HG03060 (cell line): ENCODE measurements at regions not wholly inside any gene's neighbourhood (a gene's known extent, or its start where the extent isn't known, plus 50 kb on each side); places are given as distances from the start of the nearest gene placed in this dataset.

Source experiments
- ATAC-seq: cut with Tn5 transposase; IDR thresholded peaks from one replicate; pipeline ENCODE4 v1.9.1; 2021; ENCODE audit warnings: low read depth, moderate number of reproducible peaks; ENCODE audit not compliant: unreplicated experiment

DNA sequence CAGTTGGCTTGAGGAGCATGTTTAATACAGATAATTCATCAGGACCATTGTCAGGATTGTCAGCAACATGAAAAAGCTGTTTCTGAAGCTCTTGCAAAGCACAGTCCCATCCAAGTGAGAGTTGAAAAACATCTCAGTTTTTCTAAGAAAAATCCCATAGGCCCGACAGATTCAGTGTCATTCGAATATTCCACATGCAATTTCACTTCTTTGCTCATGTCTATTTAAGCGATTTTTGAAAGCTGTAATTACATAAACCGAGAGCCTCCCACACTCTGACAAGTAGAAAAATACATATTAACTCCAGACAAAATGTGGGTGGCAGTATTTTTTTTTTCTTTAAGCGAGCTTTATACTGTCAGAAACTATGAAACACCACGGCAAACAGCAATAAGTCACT, 134.7 kb upstream of the GALNT5 start:
- ATAC-seq: no peak

DNA sequence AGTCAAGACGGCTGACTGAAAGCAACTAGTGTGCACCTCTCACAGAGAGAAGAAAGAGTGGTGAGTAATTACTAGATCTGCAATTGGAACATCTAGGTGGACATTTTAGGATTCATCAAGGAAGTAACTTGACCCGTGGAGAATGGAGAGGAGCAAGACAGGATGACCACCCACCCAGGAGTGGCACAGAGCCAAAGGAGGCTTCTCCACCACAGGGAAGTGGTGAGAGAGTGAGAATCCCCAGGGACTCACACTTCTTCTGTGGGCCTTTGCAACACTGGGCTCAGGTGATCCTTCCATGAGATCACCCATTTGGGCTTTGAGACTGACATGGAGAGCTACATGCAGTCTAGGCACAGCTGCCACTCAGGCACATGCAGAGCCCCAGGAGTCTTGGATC, 132.8 kb upstream of the GALNT5 start:
- ATAC-seq: no peak

DNA sequence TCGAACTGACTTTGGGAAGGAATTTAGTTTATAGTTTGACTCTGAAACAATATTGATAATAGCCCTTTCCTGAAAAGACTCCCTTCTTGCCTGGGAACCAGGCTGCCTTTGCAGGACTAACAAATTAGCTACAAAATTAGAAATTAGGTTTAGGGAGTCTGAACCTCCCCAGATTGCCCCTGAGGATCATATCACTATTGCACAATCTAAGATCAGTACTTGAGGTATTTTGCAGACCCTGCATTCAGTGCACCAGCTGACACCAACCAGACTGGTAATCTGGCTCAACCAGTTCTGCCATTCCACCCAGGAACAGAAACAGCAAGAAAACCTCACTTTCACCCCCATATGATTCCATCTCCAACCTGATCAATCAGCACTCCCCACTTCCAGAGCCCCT, 131.8 kb upstream of the GALNT5 start:
- ATAC-seq: no peak

DNA sequence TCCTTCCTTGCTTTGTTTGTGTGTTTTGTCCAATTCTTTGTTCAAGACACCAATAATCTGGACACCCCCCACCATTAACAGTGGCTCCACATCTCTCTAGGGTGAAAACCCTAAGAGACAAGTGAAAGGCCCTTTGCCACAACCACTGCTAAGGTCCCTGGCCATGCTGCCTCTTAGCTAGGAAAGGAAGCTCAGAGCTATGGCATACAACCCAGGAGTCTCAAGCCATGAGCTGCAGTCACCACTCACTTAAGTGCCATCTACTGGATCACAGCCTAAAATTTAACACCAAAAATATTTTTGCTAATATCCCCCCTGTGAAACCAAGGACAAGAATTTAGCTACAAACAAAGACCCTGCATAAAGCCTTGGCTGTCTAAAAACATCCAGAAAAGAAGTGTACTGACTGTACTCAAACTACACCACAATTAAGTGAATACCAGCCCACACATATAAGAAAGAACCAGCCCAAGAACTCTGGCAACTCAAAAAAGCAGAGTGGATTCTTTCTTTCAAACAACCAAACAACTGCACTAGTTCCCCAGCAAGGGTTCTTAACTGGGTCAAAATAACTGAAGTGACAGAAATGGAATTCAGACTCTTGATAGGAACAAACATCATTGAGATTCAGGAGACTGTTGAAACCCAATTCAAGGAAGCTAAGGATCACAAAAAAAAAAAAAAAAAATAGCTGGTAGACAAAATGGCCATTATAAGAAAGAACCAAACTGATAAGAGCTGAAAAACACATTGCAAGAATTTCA, 130.1 kb upstream of the GALNT5 start:
- no peak for ATAC-seq

DNA sequence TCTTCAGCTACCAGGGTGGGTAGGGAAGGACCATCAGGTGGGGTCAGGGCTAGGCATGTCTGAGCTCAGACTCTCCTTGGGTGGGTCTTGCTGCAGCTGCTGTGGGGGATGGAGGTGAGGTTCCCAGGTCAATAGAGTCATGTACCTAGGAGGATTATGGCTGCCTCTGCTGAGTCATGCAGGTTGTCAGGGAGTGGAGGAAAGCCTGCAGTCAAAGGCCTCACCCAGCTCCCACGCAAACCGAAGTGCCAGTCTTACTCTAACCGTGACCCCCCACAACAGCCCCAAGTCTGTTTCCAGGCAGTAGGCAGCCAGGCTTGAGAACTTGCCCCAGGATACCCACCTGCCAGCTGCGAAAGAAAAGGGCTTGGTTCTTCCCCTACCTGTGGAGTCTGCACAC, 113.6 kb upstream of the GALNT5 start:
- ATAC-seq: no peak

DNA sequence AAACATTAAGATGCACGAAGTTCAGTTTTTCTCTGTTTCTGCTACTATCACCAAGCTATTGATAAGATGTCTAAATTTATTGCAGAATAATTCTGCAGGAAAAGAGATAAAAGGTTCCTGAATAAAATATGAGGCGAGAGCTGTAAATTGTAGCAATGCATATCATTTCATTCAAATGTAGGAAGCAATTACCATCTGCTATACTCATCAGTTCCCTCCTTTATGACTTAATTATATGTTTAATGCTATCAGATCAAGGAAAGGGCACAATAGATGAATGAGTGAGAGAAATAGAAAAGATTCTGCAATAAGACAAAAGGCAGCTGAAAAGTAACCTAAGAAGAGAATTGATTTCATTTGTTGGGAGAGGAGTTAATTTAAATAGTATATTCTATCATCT, 108.2 kb upstream of the GALNT5 start:
- no peak for ATAC-seq

DNA sequence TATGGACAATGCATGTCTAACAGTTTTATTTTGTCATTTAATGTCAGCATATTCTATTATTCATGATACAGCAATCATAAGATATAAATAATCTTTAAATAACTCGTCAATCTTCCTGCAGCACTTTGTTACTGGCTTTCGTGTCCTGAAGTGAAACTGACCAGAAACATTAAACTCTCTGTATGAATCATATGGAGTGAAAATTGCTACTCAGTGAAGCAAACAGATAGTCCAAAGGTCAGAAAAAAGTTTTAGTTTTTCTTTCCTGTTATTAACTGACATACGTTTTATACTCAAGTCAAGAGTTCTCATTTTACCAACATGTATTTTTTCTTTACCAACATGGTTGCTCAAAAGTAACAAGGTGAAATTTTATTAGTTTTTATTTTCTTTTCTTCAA, 106.8 kb upstream of the GALNT5 start:
- peak; percentile 91 for ATAC-seq

DNA sequence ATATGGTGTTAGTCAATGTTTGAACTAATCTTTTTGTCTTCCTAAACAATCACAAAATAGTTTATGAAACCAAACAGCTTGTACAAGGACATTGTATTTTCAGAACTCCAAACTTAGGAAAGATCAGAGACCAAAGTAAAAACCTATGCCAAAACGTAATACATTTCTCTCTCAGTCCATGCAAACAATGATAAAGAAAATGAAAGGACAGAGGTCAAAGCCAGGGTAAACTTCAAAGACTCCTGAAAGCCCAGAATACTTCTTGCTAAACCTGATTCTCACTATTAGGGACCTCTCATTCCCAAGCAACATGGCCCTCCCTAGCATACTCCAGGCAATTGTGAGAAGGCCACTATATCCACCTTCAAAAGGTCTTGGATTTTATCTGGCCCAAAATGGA, 105.1 kb upstream of the GALNT5 start:
- ATAC-seq: no peak

DNA sequence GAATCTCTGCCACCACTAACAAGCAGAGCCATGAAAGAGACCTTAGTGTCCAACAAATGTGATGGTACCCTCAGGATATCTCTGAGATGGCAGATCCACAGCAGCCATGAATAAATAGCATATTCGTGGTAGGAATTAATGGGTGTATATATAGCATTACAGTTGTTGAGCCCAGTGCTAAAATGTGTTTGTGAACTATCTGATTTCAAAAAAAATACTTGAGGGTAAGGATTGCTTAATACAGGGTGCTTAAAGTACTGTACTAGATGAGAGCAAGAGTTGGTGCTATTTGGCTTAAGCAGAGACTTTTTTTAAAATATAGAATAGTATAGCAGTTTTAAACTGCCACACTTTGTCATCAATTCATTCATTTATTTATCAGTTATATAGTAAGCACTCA, 101.5 kb upstream of the GALNT5 start:
- no peak for ATAC-seq

DNA sequence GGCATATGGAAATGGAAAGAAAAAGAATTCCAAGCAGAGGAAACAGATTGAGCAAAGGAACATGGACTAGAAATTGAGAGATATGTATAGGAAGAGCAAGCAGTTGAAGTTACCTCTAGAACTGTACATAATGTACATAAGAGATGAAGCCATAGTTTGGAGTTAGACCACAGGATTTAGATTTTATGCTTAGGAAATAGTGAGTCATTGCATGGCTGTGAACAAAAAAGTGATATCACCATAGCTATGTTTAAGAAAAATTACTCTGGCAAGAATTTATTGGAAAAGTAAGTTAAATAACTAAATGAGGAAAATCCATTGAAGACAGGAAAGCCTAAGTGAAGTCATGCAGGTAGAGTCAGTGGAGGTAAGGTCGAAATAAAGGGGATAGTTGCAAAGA, 99.4 kb upstream of the GALNT5 start:
- no peak for ATAC-seq

DNA sequence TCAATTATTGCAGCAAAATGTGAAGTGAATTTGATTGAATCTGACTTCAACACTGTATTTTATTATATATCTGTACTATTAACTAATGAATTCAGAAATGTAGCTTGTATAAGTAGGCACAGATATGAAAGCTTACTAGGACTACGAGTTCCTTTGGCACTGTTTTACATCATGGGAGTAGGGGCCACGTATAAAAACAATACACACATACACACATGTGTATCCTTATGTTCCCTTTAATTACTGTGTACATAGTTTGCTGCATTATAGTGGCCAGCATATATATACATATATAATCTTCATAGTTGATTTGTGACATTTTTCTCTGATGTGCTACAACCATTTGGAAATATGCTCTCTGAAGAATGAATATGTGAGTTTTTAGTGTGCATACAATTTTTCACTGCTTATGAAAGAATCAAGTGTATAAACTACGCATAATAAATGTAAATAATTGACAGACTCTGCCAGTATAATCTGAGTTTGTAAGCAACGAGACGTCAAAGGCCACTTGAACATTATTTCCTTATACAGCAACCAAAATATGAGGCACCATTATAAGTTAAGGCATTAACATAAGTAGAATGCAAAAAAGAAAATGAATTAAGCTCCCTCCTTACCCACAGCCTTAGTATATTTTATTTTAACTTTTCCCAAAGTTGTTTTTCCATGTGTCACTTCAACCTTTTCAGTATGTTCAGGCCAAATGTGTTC, 98.1 kb upstream of the GALNT5 start:
- no peak for ATAC-seq

DNA sequence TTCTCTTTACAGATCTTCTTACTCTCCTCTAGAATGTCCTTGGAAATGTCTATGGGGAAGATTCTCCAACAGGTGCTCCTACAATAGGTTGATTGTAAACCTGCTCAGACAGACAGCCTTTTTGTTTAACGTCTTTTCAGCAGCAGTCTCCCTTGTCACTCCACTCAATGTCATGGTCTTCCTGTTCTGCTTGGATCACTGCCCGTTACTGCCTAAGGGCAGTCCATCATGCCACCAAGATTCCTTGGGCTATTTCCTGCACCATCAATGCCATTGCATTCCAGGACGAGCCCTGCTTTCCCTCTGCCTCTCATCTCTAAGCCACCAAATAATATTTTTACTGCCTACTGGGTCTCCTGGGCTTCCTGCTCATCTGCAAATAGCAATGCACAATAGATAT, 97.4 kb upstream of the GALNT5 start:
- ATAC-seq: no peak

DNA sequence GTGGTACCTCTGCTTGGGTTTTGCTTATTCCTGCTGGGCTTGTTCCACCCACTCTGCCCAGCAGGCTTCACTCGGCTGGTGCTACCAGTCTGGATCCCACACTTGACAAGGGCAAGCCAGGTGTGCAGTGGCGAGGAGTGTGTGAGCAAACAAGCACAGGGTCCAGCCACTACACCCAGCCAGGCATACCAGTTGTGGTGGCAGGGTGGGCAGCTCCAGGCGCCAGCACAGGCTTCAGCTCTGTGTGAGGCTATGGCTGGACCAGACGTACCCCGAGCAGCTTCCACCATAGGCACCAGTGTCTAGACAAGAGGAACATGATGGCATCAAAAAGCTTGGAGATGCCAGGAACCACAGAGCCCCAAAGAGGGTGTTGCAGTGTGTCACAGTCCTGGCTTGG, 93.1 kb upstream of the GALNT5 start:
- no peak for ATAC-seq

DNA sequence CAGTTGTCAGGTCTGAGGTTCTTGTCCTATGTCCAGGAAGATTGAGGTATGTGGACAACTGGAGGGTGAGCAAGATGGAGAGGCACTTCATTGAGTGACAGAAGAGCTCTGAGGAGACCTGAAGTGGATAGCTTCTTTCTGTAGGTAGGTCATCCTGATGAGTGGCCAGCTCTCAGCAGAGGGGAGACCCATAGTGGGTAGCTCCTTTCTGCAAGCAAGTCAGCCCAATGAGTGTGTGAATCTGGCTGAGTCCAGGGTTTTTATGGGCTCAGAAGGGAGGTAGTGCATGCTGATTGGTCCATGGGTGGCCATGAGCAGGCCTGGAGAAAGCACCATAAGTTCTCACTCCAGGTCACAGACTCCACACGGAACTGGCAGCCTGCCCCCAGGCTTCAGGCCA, 92.6 kb upstream of the GALNT5 start:
- no peak for ATAC-seq

DNA sequence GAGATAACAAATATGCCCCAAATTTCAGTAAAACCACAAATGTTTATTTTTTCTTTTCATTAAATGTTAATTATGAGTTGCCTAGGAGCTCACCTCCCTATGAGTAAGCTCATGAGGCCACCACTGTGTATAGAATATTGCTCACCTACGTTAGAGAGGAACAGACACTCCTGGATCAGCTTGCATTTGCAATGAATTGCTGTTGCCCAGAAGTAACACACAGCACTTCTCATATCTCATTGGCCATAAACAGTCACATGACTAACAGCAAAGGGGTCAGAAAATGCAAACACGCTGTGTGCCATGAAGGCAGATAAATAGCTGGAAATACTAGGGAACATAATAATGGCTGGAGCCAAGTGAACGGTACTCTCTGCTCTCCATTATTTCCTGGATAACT, 89.0 kb upstream of the GALNT5 start:
- ATAC-seq: no peak

DNA sequence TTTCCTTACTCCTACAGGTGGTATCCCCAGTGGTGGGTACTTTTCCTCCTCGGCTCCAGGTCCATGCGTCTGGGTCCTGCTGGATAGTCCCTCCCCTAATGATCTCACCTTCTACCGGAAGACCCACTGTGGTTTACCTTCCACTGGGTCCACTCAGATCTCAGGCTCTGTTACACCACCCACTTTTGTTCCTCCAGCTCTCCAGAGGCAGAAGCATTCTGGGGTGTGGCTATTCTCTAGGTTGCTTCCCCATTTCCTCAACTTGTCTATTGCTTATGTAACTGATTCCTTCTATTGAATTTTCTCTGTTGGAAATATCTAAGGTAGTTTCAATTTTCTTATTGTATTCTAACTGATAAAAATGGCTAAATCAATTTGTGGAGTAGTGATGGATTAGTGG, 87.6 kb upstream of the GALNT5 start:
- ATAC-seq: no peak

DNA sequence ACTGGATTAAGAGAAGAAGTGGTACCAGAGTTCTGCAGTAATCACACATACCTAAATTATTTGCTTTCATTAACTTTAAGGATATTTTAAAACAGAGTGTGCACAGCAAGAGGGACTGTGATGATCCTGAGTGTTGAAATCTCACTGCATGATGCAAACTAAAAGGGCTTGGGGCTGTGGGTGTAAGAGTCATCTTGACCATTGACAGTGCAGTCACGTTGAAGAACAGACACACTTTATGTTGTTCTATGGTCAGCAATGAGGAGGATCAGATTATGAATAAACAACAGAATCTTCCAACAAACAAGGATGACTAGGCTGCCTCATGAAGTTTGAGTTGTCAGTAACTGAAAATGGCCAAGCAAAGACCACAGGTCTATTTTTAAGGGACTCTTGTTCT, 87.2 kb upstream of the GALNT5 start:
- ATAC-seq: no peak

DNA sequence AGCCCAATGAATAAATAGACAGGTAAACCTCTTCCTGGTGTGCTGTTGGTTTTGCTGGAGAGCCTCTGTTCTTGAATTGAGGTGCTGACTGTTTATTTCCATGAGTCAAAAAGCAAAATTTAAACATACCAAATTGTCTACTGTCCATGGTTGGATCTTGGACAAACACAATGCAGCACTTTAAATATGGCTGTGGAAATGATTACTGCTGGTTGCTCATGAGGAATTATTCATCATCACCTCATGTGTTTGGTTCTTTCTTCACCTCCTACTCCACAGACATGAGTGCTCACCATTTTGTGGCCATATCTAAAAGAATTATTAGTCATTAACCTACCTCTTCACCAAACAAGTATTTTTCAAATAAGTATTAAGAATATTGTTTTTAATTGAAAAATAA, 85.3 kb upstream of the GALNT5 start:
- ATAC-seq: no peak

DNA sequence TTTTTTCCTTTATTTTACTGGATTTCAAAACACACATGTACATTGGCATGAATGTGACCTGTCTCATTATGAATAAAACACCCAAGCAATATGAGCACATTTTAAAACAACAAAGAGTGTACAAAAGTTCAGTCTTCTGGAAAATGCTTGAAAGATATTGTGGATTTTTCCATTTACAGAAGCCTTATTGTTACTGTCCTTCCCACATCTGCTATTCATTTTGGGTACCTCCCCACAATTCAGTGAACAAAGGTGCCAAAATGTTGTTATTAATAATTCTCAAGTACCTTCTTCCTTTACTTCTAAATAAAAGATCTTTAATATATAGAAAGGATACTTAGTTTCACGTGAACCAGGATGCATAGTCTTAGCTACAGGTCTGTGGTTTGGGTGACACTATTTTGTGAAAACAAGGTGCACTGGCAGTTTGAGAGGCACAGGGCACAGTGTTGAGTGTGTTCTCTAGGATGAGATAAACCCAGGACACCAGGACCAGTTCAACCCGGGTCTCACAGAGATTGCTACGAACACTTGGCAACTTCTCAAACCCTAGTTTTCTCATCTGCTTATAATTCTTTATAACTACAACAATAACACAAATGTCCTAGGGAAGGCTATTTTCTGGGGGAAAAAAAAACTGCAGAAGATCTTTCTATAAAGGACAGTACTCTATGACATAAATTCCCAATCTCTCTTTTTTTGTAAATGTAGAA, 84.5 kb upstream of the GALNT5 start:
- no peak for ATAC-seq

DNA sequence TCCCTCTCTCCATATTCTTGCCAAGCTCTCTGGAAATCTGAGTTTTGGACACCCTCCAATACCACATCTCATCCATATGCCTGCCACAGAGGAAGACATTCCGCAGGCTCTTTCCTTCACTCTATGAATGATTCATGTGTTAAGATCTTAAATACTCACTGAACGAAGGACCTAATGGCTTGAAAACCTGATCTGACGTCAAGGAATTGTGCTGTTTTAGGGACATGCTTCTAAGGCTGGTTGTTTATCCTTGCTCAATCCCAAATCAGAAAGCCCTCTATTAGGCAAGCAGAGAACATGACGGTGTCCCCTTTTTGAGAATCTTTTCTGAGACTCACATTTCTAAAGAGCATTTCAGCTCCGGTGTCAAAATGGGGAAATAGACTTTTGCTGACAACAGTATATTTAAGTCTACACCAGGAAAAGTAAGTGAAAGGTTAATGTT, 83.7 kb upstream of the GALNT5 start:
- ATAC-seq: no peak

DNA sequence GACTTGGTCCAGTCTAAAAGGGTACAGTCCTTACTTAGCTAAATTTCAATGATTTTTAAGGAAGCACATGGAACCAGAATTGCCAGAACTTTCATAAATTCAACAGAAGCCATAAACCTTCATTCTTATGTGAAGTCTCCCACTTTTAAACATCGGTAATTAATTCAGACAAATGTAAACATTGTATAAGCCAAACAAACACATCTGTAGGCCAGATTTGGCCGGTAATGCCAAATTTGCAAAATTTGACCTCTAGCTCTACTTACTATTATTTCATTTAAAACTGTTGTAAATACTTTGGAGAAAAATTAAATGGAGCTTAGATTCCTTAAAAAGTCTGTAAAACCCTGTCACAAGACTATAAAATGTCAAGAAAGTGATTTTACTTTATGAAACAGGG, 83.2 kb upstream of the GALNT5 start:
- ATAC-seq: no peak

DNA sequence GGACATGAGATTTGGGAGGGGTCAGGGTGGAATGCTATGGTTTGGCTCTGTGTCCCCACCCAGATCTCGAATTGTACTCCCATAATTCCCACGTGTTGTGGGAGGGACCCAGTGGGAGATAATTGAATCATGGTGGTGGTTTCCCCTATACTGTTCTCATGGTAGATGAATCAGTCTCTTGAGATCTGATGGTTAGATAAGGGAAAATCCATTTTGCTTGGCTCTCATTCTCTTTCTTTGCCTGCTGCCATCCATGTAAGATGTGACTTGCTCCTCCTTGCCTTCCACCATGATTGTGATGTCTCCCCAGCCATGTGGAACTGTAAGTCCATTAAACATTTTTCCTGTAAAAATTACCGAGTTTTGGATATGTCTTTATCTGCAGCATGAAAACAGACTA, 80.9 kb upstream of the GALNT5 start:
- no peak for ATAC-seq
